Ovary (tissue), 7 donors: ENCODE measurements at regions not wholly inside any gene's neighbourhood (a gene's known extent, or its start where the extent isn't known, plus 50 kb on each side); places are given as distances from the start of the nearest gene placed in this dataset.

Experiments
- DNase-seq, 5 donors: peaks; one replicate each; pipeline ENCODE4 v3.0.0-alpha.2; 2019 to 2020
- H3K27ac ChIP-seq, 2 donors: fragments of 200-600 bp; one replicate each; pipeline versions ENCODE4 v1.5.1 to v1.8.0; 2019 to 2022
- H3K27me3 ChIP-seq: fragments of 200-600 bp; one replicate; pipeline ENCODE4 v1.8.0; 2022
- H3K36me3 ChIP-seq: fragments of 200-600 bp; sonication (generic); one replicate; pipeline ENCODE4 v1.5.1; 2019
- H3K4me1 ChIP-seq: one replicate; pipeline ENCODE4 v1.8.1; 2013; ENCODE audit warnings: mild to moderate bottlenecking, moderate library complexity; ENCODE audit not compliant: insufficient read depth
- H3K4me3 ChIP-seq: fragments of 200-600 bp; sonication (generic); one replicate; pipeline ENCODE4 v1.5.1; 2017
- H3K9me3 ChIP-seq, 2 donors: fragments of 200-600 bp in 1 of 2; sonication (generic) in 1 of 2; one replicate each; pipeline versions ENCODE4 v1.5.1 to v1.8.1; 2013 to 2019; ENCODE audit warnings: mild to moderate bottlenecking in 1 of 2, moderate library complexity in 1 of 2
- CTCF ChIP-seq, 3 donors: fragments of 450-650 bp in 2 of 3; fragments of 200-600 bp in 1 of 3; IDR thresholded peaks; one replicate each; pipeline versions ENCODE4 v1.5.1 to v1.8.0; 2016 to 2022; ENCODE audit warnings: antibody characterized with exemption in 3 of 3, mild to moderate bottlenecking in 1 of 3
- EP300 ChIP-seq: sonication (generic); formaldehyde crosslinking; IDR thresholded peaks from one replicate; pipeline ENCODE4 v1.6.1; 2017; ENCODE audit warnings: antibody characterized with exemption
- POLR2A ChIP-seq: fragments of 450-650 bp; IDR thresholded peaks from one replicate; pipeline ENCODE4 v1.6.1; 2017; ENCODE audit warnings: antibody characterized with exemption, mild to moderate bottlenecking, moderate library complexity
- WGBS, 3 donors: extraction: QIAGEN DNeasy Blood & Tissue Kit in 1 of 3; methylation state at CpG; one replicate each; pipeline versions ENCODE4 v1.1.5 to v1.1.7; 2013 to 2017; 5-methylcytosine and 5-hydroxymethylcytosine counted together
- intact Hi-C, 4 donors: fragments of 100-400 bp; cut with DNase I; formaldehyde crosslinking; loops; one replicate each; pipeline versions ENCODE4 v1.11.0 to v1.15.1; 2022 to 2023
- donor health status: DM: no; HTN: no; CAD: no; lungs with moderate emphysema.
- donor health status: DM: no; HTN: no; CAD: no.
- donor health status: Bipolar disorder and iron deficiency.
- donor health status: DM: no; HTN: no; CAD: no.
- donor health status: DM: yes; HTN: yes; CAD: no.

GRCh38 chr16:55189682-55190636, 134.0 kb upstream of the IRX6 start:
- H3K27me3 ChIP-seq: no peaks in the 10 kb centered on the region
- TF ChIP-seq EP300 (no peak), POLR2A (no peak), CTCF (IDR thresholded peaks at IDR 0.05) (no peak)
- intact Hi-C loops: no loop called here

DNA sequence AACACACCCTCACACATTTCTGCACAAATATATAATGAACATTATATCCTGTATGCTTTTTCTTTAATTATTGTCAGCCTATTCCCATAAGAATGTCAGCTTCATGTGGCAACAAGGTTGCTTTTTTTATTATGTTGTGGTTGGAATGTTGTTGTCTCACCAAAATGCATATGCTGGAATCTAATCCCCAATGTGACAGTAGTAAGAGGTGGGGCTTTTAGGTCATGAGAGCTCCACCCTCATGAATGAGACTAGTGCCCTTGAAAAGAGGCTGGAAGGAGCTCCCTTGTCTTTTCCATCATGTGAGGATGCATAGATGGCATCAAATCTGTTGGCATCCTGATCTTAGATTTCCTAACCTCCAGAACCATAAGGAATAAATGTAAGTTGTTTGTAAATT, 131.3 kb upstream of the IRX6 start:
- H3K4me1 ChIP-seq: no peaks in the 10 kb centered on the region
- TF ChIP-seq CTCF (IDR thresholded peaks at IDR 0.05) (no peak), EP300 (no peak), POLR2A (no peak)
- DNase-seq: no peak
- H3K9me3 ChIP-seq: peaks cover 0 to 3% of the 10 kb centered on the region in 2 donors
- no peaks in the 10 kb centered on the region for H3K27me3 ChIP-seq
- H3K36me3 ChIP-seq: no peaks in the 10 kb centered on the region
- intact Hi-C loops: no loop called here
- no peak overlapping the region for H3K4me3 ChIP-seq
- H3K27ac ChIP-seq: no peak overlapping the region

More at GRCh38 chr16:55189682-55190636, 134.0 kb upstream of the IRX6 start:
- WGBS, 3 donors: 13 to 16% (median 14%) methylated on average over 23 of the region's 23 CpGs
- no peak for DNase-seq
- Histone ChIP-seq H3K9me3 (peaks cover 0 to 3% of the 10 kb centered on the region in 2 donors), H3K36me3 (no peaks in the 10 kb centered on the region), H3K27ac (no peak overlapping the region), H3K4me1 (no peaks in the 10 kb centered on the region), H3K4me3 (no peak overlapping the region)

GRCh38 chr16:55203570-55203969, 120.4 kb upstream of the IRX6 start:
- 59 to 71% (median 64%) methylated on average over 9 of the region's 9 CpGs for WGBS, 3 donors
- H3K27me3 ChIP-seq: no peaks in the 10 kb centered on the region
- no peak overlapping the region for H3K27ac ChIP-seq
- TF ChIP-seq CTCF (IDR thresholded peaks at IDR 0.05) (no peak), POLR2A (no peak), EP300 (no peak)
- H3K4me1 ChIP-seq: no peaks in the 10 kb centered on the region
- DNase-seq: no peak
- H3K4me3 ChIP-seq: no peak overlapping the region
- H3K9me3 ChIP-seq: no peaks in the 10 kb centered on the region
- H3K36me3 ChIP-seq: no peaks in the 10 kb centered on the region
- intact Hi-C loops: no loop called here

- WGBS, 3 donors: 28 to 49% (median 35%) methylated on average over 1 of the region's 1 CpG
- Histone ChIP-seq H3K27me3 (no peaks in the 10 kb centered on the region), H3K9me3 (no peaks in the 10 kb centered on the region), H3K4me3 (no peak overlapping the region), H3K4me1 (no peaks in the 10 kb centered on the region), H3K36me3 (no peaks in the 10 kb centered on the region), H3K27ac (no peak overlapping the region)
- no peak for TF ChIP-seq EP300
- TF ChIP-seq CTCF (IDR thresholded peaks at IDR 0.05): no peak
- no peak for TF ChIP-seq POLR2A
- intact Hi-C loops: no loop called here
- DNase-seq: no peak
Observed at GRCh38 chr16:55204069-55204468, 119.9 kb upstream of the IRX6 start.
